ENCODE measurements at regions not wholly inside any gene's neighbourhood (a gene's known extent, or its start where the extent isn't known, plus 50 kb on each side); places are given as distances from the start of the nearest gene placed in this dataset.

DNA sequence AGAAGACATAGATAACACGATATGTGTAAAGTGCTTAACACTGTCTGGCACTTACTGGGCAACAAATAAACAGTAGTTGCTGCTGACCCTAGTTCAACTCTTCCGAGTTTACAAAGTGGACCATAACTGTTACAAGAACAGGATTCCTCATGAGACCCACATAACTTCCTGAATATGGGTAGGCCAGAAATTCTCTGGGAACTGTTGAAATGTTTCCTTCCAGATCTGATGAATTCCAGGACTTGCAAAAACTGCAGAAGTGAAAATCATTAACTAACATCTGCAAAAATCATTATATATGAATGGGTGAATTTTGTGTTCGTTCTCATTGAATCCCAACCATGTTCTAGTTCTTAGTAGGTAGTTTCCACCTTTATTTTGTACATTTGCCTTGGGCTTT, 181.7 kb upstream of the MME start:
- Histone ChIP-seq H2AFZ (ENCODE audit: low read length) (no peak overlapping the region; the same call in 1 of the 2 replicates), H3K27ac (ENCODE audit: low read depth, low read length, poor library complexity, severe bottlenecking) (no peak overlapping the region), H3K4me3 (ENCODE audit: low read depth, low read length, poor library complexity, severe bottlenecking) (no peak overlapping the region), H3K9me3 (ENCODE audit: low read length) (no peaks in the 10 kb centered on the region), H3K79me2 (ENCODE audit: insufficient read depth, low read length) (no peaks in the 10 kb centered on the region), H3K27me3 (ENCODE audit: insufficient read depth, low read length) (no peaks in the 10 kb centered on the region), H4K20me1 (ENCODE audit: insufficient read depth, low read length) (no peaks in the 10 kb centered on the region), H3F3A (ENCODE audit: insufficient read depth, low read length) (no peaks in the 10 kb centered on the region), H3K36me3 (ENCODE audit: insufficient read depth, low read length) (no peaks in the 10 kb centered on the region), H3K4me2 (ENCODE audit: low read length) (no peak overlapping the region), H3K4me1 (ENCODE audit: insufficient read depth, low read length, severe bottlenecking) (no peaks in the 10 kb centered on the region), H3K9ac (ENCODE audit: low read length) (no peak overlapping the region), H3K9me2 (ENCODE audit: low read depth, low read length) (no peaks in the 10 kb centered on the region)
- no peak for TF ChIP-seq EZH2 (IDR thresholded peaks at IDR 0.05; ENCODE audit: borderline replicate concordance, low read length)
- TF ChIP-seq, protein P1, sequence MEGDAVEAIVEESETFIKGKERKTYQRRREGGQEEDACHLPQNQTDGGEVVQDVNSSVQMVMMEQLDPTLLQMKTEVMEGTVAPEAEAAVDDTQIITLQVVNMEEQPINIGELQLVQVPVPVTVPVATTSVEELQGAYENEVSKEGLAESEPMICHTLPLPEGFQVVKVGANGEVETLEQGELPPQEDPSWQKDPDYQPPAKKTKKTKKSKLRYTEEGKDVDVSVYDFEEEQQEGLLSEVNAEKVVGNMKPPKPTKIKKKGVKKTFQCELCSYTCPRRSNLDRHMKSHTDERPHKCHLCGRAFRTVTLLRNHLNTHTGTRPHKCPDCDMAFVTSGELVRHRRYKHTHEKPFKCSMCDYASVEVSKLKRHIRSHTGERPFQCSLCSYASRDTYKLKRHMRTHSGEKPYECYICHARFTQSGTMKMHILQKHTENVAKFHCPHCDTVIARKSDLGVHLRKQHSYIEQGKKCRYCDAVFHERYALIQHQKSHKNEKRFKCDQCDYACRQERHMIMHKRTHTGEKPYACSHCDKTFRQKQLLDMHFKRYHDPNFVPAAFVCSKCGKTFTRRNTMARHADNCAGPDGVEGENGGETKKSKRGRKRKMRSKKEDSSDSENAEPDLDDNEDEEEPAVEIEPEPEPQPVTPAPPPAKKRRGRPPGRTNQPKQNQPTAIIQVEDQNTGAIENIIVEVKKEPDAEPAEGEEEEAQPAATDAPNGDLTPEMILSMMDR (IDR thresholded peaks at IDR 0.05; ENCODE audit: low read length): no peak

DNA sequence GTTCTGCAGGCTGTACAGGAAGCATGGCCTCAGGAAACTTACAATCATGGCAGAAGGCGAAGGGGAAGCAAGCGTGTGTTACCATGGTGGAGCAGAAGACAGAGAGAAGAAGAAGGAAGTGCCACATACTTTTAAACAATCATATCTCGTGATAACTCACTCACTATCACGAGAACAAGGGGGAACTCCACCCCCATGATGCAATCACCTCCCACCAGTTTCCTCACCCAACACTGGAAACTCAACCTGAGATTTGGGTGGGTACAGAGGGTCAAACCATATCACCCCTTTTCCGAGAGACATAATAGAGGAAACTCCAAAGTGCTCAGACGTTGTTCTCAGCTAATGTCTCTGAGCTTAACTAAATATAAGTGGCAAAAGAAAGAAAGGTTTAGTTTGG, 186.3 kb upstream of the MME start:
- Histone ChIP-seq H3F3A (ENCODE audit: insufficient read depth, low read length) (no peaks in the 10 kb centered on the region), H3K36me3 (ENCODE audit: insufficient read depth, low read length) (no peaks in the 10 kb centered on the region), H3K4me1 (ENCODE audit: insufficient read depth, low read length, severe bottlenecking) (no peaks in the 10 kb centered on the region), H3K27me3 (ENCODE audit: insufficient read depth, low read length) (no peaks in the 10 kb centered on the region), H3K4me3 (ENCODE audit: low read depth, low read length, poor library complexity, severe bottlenecking) (no peak overlapping the region), H3K9me3 (ENCODE audit: low read length) (no peaks in the 10 kb centered on the region), H3K27ac (ENCODE audit: low read depth, low read length, poor library complexity, severe bottlenecking) (no peak overlapping the region), H3K79me2 (ENCODE audit: insufficient read depth, low read length) (no peaks in the 10 kb centered on the region), H2AFZ (ENCODE audit: low read length) (peak overlapping the region; percentile 22; the same call in 1 of the 2 replicates), H4K20me1 (ENCODE audit: insufficient read depth, low read length) (no peaks in the 10 kb centered on the region), H3K9ac (ENCODE audit: low read length) (no peak overlapping the region), H3K4me2 (ENCODE audit: low read length) (no peak overlapping the region), H3K9me2 (ENCODE audit: low read depth, low read length) (no peaks in the 10 kb centered on the region)
- TF ChIP-seq, protein P1 (IDR thresholded peaks at IDR 0.05; ENCODE audit: low read length): no peak
- TF ChIP-seq EZH2 (IDR thresholded peaks at IDR 0.05; ENCODE audit: borderline replicate concordance, low read length): no peak

DNA sequence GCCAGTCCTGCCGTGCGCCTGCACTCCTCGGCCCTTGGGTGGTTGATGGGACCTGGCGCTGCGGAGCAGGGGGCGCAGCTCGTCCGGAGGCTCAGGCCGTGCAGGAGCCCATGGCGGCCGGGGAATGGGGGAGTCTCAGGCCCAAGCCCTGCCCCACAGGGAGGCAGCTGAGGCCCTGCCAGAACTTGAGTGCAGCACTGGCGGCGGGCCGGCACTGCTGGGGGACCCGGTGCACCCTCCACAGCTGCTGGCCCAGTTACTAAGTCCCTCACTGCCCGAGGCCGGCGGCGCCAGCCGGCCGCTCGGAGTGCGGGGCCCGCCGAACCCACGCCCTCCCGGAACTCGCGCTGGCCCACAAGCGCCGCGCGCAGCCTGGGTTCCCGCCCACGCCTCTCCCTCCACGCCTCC, 190.9 kb upstream of the MME start:
- H4K20me1 ChIP-seq (ENCODE audit: insufficient read depth, low read length): no peaks in the 10 kb centered on the region
- no peak overlapping the region for H3K4me3 ChIP-seq (ENCODE audit: low read depth, low read length, poor library complexity, severe bottlenecking)
- no peaks in the 10 kb centered on the region for H3F3A ChIP-seq (ENCODE audit: insufficient read depth, low read length)
- H3K79me2 ChIP-seq (ENCODE audit: insufficient read depth, low read length): no peaks in the 10 kb centered on the region
- H3K9me2 ChIP-seq (ENCODE audit: low read depth, low read length): no peaks in the 10 kb centered on the region
- no peaks in the 10 kb centered on the region for H3K36me3 ChIP-seq (ENCODE audit: insufficient read depth, low read length)
- no peaks in the 10 kb centered on the region for H3K4me1 ChIP-seq (ENCODE audit: insufficient read depth, low read length, severe bottlenecking)
- H3K9me3 ChIP-seq (ENCODE audit: low read length): no peaks in the 10 kb centered on the region
- H3K27ac ChIP-seq (ENCODE audit: low read depth, low read length, poor library complexity, severe bottlenecking): no peak overlapping the region
- H3K27me3 ChIP-seq (ENCODE audit: insufficient read depth, low read length): no peaks in the 10 kb centered on the region
- no peak for TF ChIP-seq EZH2 (IDR thresholded peaks at IDR 0.05; ENCODE audit: borderline replicate concordance, low read length)
- TF ChIP-seq, protein P1 (IDR thresholded peaks at IDR 0.05; ENCODE audit: low read length): no peak
- no peak overlapping the region for H3K9ac ChIP-seq (ENCODE audit: low read length)
- H2AFZ ChIP-seq (ENCODE audit: low read length): no peak overlapping the region
- no peak overlapping the region for H3K4me2 ChIP-seq (ENCODE audit: low read length)

Measured in OCI-LY1 (cell line).